HL-60 (cell line): ENCODE measurements at regions not wholly inside any gene's neighbourhood (a gene's known extent, or its start where the extent isn't known, plus 50 kb on each side); places are given as distances from the start of the nearest gene placed in this dataset.

Source experiments
- DNase-seq, 2 experiments: peaks; one replicate each; pipeline ENCODE4 v3.0.0-alpha.2; 2010 to 2020; ENCODE audit warnings: low read depth in 1 of 2, low spot score in 1 of 2
- H3K27ac ChIP-seq: fragments of 250-450 bp; sonication (Bioruptor Pico); replicated peaks from 2 replicates; pipeline ENCODE4 v1.5.1; 2020; ENCODE audit warnings: mild to moderate bottlenecking, moderate library complexity
- H3K27me3 ChIP-seq: fragments of 250-450 bp; sonication (Bioruptor Pico); 2 replicates; pipeline ENCODE4 v1.5.1; 2021; ENCODE audit warnings: mild to moderate bottlenecking, moderate library complexity; ENCODE audit not compliant: insufficient read depth, poor library complexity, severe bottlenecking
- H3K4me3 ChIP-seq: replicated peaks from 2 replicates; pipeline ENCODE4 v1.5.1; 2011; ENCODE audit warnings: mild to moderate bottlenecking, control low read depth, low read length; ENCODE audit not compliant: insufficient read depth
- GABPA ChIP-seq: IDR thresholded peaks from 2 replicates; pipeline ENCODE4 v1.6.1; 2012; ENCODE audit warnings: low read depth
- POLR2AphosphoS5 ChIP-seq: IDR thresholded peaks from 2 replicates; pipeline ENCODE4 v1.6.1; 2012; ENCODE audit warnings: low read depth
- SPI1 ChIP-seq: IDR thresholded peaks from 2 replicates; pipeline ENCODE4 v1.6.1; 2012; ENCODE audit warnings: low read depth, mild to moderate bottlenecking, borderline replicate concordance
- TF ChIP-seq, protein P1 (sequence below): IDR thresholded peaks from 2 replicates; pipeline ENCODE4 v1.6.1; 2012; ENCODE audit warnings: low read depth; ENCODE audit not compliant: insufficient replicate concordance
- TF ChIP-seq, protein P2 (sequence below): IDR thresholded peaks from one replicate; pipeline ENCODE4 v1.5.1; 2011; ENCODE audit warnings: low read length, control low read depth, inconsistent platforms; ENCODE audit not compliant: insufficient read depth

DNA sequence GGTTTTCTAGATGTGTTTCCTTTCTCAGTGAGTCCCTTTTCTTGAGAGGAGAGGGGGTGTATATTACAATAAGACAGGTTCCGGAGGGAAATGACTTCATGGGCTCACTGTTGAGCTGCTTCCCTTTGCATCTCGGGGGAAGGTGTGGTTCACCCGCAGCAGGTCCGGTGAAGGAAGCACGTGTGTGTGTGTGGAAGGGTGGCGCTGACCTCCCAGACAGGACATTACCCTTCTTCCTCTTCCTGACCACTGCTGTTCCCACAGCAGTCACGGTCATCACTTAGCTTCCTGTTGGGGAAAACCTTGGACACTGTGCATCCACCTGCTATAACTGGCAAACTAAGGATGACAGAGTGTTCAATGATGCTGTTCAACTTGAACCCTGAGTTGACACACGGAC lies 83.6 kb downstream of the PLEKHG1 start:
- TF ChIP-seq POLR2AphosphoS5 = no peak
- no peak for TF ChIP-seq GABPA
- TF ChIP-seq, protein P1, sequence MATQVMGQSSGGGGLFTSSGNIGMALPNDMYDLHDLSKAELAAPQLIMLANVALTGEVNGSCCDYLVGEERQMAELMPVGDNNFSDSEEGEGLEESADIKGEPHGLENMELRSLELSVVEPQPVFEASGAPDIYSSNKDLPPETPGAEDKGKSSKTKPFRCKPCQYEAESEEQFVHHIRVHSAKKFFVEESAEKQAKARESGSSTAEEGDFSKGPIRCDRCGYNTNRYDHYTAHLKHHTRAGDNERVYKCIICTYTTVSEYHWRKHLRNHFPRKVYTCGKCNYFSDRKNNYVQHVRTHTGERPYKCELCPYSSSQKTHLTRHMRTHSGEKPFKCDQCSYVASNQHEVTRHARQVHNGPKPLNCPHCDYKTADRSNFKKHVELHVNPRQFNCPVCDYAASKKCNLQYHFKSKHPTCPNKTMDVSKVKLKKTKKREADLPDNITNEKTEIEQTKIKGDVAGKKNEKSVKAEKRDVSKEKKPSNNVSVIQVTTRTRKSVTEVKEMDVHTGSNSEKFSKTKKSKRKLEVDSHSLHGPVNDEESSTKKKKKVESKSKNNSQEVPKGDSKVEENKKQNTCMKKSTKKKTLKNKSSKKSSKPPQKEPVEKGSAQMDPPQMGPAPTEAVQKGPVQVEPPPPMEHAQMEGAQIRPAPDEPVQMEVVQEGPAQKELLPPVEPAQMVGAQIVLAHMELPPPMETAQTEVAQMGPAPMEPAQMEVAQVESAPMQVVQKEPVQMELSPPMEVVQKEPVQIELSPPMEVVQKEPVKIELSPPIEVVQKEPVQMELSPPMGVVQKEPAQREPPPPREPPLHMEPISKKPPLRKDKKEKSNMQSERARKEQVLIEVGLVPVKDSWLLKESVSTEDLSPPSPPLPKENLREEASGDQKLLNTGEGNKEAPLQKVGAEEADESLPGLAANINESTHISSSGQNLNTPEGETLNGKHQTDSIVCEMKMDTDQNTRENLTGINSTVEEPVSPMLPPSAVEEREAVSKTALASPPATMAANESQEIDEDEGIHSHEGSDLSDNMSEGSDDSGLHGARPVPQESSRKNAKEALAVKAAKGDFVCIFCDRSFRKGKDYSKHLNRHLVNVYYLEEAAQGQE = no peak
- TF ChIP-seq, protein P2, sequence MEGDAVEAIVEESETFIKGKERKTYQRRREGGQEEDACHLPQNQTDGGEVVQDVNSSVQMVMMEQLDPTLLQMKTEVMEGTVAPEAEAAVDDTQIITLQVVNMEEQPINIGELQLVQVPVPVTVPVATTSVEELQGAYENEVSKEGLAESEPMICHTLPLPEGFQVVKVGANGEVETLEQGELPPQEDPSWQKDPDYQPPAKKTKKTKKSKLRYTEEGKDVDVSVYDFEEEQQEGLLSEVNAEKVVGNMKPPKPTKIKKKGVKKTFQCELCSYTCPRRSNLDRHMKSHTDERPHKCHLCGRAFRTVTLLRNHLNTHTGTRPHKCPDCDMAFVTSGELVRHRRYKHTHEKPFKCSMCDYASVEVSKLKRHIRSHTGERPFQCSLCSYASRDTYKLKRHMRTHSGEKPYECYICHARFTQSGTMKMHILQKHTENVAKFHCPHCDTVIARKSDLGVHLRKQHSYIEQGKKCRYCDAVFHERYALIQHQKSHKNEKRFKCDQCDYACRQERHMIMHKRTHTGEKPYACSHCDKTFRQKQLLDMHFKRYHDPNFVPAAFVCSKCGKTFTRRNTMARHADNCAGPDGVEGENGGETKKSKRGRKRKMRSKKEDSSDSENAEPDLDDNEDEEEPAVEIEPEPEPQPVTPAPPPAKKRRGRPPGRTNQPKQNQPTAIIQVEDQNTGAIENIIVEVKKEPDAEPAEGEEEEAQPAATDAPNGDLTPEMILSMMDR = no peak
- no peaks in the 10 kb centered on the region for H3K27me3 ChIP-seq
- no peak overlapping the region for H3K27ac ChIP-seq
- DNase-seq = no peak
- no peak overlapping the region for H3K4me3 ChIP-seq

DNA sequence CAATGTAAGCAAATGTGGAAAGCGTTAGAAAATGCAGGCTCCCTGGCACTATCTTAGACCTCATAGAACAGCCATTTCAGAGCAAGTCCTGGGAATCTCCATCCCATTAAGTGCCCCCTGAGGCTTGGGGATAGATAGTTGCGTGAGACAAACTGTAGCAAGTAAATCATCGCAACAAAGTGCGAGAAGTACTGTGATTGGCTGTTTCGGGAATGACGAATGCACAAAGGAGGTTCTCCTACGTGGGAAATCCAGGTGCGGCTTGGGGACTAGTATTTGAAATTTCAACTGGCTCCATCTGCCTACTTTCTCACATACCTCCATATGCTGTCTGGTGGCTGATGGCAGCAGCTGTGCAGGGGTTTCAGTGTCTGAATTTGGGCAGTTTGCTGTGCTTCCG lies 84.5 kb downstream of the PLEKHG1 start:
- TF ChIP-seq, protein P2 = no peak
- TF ChIP-seq GABPA (no peak), POLR2AphosphoS5 (no peak), SPI1 (no peak)
- TF ChIP-seq, protein P1 = no peak
- DNase-seq = no peak
- no peaks in the 10 kb centered on the region for H3K27me3 ChIP-seq
- no peak overlapping the region for H3K4me3 ChIP-seq
- no peak overlapping the region for H3K27ac ChIP-seq

DNA sequence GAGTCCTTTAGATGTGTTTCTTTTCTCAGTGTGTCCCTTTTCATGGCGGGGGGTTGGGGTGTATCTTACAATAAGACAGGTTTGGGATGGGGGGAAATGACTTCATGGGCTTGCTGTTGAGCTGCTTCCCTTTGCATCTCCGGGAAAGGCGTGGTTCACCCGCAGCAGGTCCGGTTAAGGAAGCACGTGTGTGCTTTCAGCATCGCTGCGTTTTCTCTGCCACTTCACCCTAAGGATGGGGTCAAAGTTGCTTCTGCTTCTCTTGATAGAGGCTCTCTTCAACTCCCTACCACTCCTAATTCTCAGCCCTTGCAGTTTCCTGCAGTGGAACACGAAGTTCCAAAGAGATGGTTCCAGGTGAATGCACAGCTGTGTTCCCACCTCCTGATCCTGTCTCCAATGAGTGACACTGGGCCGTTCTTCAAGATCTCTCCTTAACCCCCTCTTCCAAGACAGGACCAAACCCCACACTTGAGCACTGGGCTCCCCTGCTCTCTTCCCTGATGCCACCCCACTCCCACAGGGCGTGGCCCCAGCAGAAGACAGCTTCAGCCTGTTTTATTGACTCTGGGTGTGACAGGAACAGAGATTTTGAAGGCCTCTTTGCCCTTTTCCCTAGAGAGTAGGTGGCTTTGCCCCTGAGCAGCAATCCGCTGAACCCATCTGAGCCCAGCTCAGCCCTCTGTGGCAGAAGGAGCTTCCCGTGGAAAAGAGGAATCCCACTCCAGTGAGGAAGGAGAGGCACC lies 85.2 kb downstream of the PLEKHG1 start:
- H3K27me3 ChIP-seq = no peaks in the 10 kb centered on the region
- no peak overlapping the region for H3K27ac ChIP-seq
- H3K4me3 ChIP-seq = no peak overlapping the region
- TF ChIP-seq GABPA (no peak), SPI1 (no peak), POLR2AphosphoS5 (no peak)
- TF ChIP-seq, protein P1 = no peak
- TF ChIP-seq, protein P2 = no peak
- DNase-seq = no peak
